ENCODE measurements at regions not wholly inside any gene's neighbourhood (a gene's known extent, or its start where the extent isn't known, plus 50 kb on each side); places are given as distances from the start of the nearest gene placed in this dataset.

DNA sequence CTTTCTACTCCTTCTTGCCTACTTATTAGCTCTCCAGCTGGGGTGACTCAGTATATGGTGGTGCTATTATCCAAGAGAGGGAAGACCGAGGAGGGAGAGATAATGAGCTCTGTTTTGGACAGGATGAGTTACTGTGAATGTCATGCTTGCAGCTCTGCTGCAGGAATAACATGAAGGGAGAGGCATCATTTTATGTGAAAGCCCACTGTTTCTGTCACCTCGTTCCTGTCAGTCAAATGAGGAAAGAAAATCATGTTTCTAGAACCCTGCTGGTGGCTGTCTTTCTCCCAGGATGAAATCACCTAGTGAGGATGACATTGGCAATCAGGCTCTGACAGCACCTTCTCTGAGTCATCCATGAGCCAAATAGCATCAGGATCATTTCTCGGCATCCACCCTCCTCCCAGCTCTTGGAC is 1291.6 kb upstream of the AUTS2 start:
- no peak overlapping the region for H3K4me3 ChIP-seq (ENCODE audit: insufficient read depth, low read depth, low read length)
- no CpG with 5 or more reads among the region's 3 CpGs for WGBS, 2 experiments (ENCODE audit: extremely low coverage in 2 of 2, insufficient read length in 1 of 2)
- H3K4me2 ChIP-seq (ENCODE audit: low read depth, low read length), result no peak overlapping the region
- no TSS peak for BruUV-seq (replicated peaks)
- H3K4ac ChIP-seq (ENCODE audit: low read depth, low read length), result no peak overlapping the region
- H3K14ac ChIP-seq (replicated peaks; ENCODE audit: low read depth, low read length), result no peak overlapping the region
- ATAC-seq (ENCODE audit: low read depth) (no peak), DNase-seq (no peak)
- in situ Hi-C loops (cut with MboI; ENCODE audit: low sequenced_read_pairs), result no loop called here
- no peaks in the 10 kb centered on the region for H3K9me1 ChIP-seq (ENCODE audit: insufficient read depth, low read length)
- H3K4me1 ChIP-seq (ENCODE audit: control insufficient read depth, insufficient read depth, low read length), result no peaks in the 10 kb centered on the region
- TF ChIP-seq RAD21 (IDR thresholded peaks at IDR 0.05; ENCODE audit: low read length) (no peak), FOS (IDR thresholded peaks at IDR 0.05; ENCODE audit: low read depth, low read length) (no peak), NFE2L2 (IDR thresholded peaks at IDR 0.05; ENCODE audit: low read depth, low read length) (no peak), MAFK (IDR thresholded peaks at IDR 0.05; ENCODE audit: low read depth, low read length) (no peak), RFX5 (IDR thresholded peaks at IDR 0.05; ENCODE audit: low read depth, low read length) (no peak)
- TF ChIP-seq, protein P1, sequence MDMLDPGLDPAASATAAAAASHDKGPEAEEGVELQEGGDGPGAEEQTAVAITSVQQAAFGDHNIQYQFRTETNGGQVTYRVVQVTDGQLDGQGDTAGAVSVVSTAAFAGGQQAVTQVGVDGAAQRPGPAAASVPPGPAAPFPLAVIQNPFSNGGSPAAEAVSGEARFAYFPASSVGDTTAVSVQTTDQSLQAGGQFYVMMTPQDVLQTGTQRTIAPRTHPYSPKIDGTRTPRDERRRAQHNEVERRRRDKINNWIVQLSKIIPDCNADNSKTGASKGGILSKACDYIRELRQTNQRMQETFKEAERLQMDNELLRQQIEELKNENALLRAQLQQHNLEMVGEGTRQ (IDR thresholded peaks at IDR 0.05; ENCODE audit: low read depth, low read length), result no peak
- TF ChIP-seq, protein P2, sequence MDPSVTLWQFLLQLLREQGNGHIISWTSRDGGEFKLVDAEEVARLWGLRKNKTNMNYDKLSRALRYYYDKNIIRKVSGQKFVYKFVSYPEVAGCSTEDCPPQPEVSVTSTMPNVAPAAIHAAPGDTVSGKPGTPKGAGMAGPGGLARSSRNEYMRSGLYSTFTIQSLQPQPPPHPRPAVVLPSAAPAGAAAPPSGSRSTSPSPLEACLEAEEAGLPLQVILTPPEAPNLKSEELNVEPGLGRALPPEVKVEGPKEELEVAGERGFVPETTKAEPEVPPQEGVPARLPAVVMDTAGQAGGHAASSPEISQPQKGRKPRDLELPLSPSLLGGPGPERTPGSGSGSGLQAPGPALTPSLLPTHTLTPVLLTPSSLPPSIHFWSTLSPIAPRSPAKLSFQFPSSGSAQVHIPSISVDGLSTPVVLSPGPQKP (IDR thresholded peaks at IDR 0.05; ENCODE audit: borderline replicate concordance, low read depth, low read length), result no peak
- no peak overlapping the region for H4K91ac ChIP-seq (ENCODE audit: insufficient read depth, low read depth, low read length)
- H3K36me3 ChIP-seq (ENCODE audit: control insufficient read depth, insufficient read depth, low read length), result no peaks in the 10 kb centered on the region
- H3K18ac ChIP-seq (ENCODE audit: low read depth, low read length), result no peak overlapping the region
- ChIA-PET CTCF (interaction anchor here (0.6 kb wide), 1 partner anchor 473 kb away, joined by 5 read pairs; no protein-coding TSS in a partner anchor), POLR2A (ENCODE audit: unreplicated experiment) (no interaction called here)
- no peak overlapping the region for H2AK9ac ChIP-seq (replicated peaks; ENCODE audit: low read depth, low read length, poor library complexity)
- no peak overlapping the region for H3K9ac ChIP-seq (ENCODE audit: low read depth, low read length)
- H2BK5ac ChIP-seq (ENCODE audit: low read depth, low read length, poor library complexity, severe bottlenecking), result no peak overlapping the region
- H4K5ac ChIP-seq (ENCODE audit: low read depth, low read length), result no peak overlapping the region
- peaks cover 14% of the 10 kb centered on the region for H3K9me3 ChIP-seq (ENCODE audit: control insufficient read depth, insufficient read depth, low read length)
- dilution Hi-C loops (cut with HindIII; ENCODE audit: low sequenced_read_pairs, unreplicated experiment), result no loop called here
- H3K79me1 ChIP-seq (ENCODE audit: low read depth in 1 of 2, low read length in 2 of 2), result no peaks in the 10 kb centered on the region
- no peak overlapping the region for H2BK15ac ChIP-seq (ENCODE audit: low read depth, low read length)
- no peak overlapping the region for H2AFZ ChIP-seq (replicated peaks; ENCODE audit: low read length, poor library complexity)
- no peak overlapping the region for H2AK5ac ChIP-seq (ENCODE audit: low read depth, low read length)
- intact Hi-C loops (cut with micrococcal nuclease), result no loop called here
- no peak overlapping the region for H3K56ac ChIP-seq (ENCODE audit: extremely low read depth, insufficient read depth, low read length)
- H3K27me3 ChIP-seq (ENCODE audit: control insufficient read depth, insufficient read depth, low read length), result no peaks in the 10 kb centered on the region
- no peak overlapping the region for H2BK120ac ChIP-seq (ENCODE audit: low read depth, low read length)
- H3K27ac ChIP-seq (ENCODE audit: insufficient read depth, low read length), result no peak overlapping the region
- H4K8ac ChIP-seq (ENCODE audit: low read depth in 2 of 2, low read length in 2 of 2), result no peak overlapping the region
- no peak overlapping the region for H3K23ac ChIP-seq (ENCODE audit: low read depth, low read length)
- H2BK20ac ChIP-seq (ENCODE audit: low read depth, low read length), result no peak overlapping the region
- H4K20me1 ChIP-seq (ENCODE audit: insufficient read depth, low read length), result no peaks in the 10 kb centered on the region

All from IMR-90 (cell line).